Loucy (cell line): ENCODE measurements at regions not wholly inside any gene's neighbourhood (a gene's known extent, or its start where the extent isn't known, plus 50 kb on each side); places are given as distances from the start of the nearest gene placed in this dataset.

Experiments
- CTCF ChIP-seq: fragments of 200-600 bp; sonication (generic); conservative IDR thresholded peaks from 2 replicates; pipeline ENCODE4 v1.5.1; 2014; ENCODE audit warnings: mild to moderate bottlenecking, antibody characterized with exemption, low read length
- EZH2phosphoT487 ChIP-seq: fragments of 200-600 bp; IDR thresholded peaks from 2 replicates; pipeline ENCODE4 v1.6.1; 2018; ENCODE audit warnings: antibody characterized with exemption, mild to moderate bottlenecking, moderate library complexity, borderline replicate concordance

- no peak for TF ChIP-seq CTCF
- TF ChIP-seq EZH2phosphoT487 = no peak
Observed at GRCh38 chr10:78286668-78287067, 253.0 kb downstream of the RPS24 start.
